K562 (cell line): ENCODE measurements at regions not wholly inside any gene's neighbourhood (a gene's known extent, or its start where the extent isn't known, plus 50 kb on each side); places are given as distances from the start of the nearest gene placed in this dataset.

Experiments
- CBFB ChIP-seq: sonication (generic); formaldehyde crosslinking; IDR thresholded peaks from 2 replicates; pipeline ENCODE4 v1.4.0; 2020; ENCODE audit warnings: mild to moderate bottlenecking, missing genetic modification reagents
- CREBBP ChIP-seq: IDR thresholded peaks from one replicate; pipeline ENCODE4 v1.6.1; 2012; ENCODE audit warnings: low read depth, mild to moderate bottlenecking, control low read depth, inconsistent platforms, low read length
- CTBP1 ChIP-seq: fragments of 450-650 bp; IDR thresholded peaks from 2 replicates; pipeline ENCODE4 v1.6.1; 2016; ENCODE audit warnings: borderline replicate concordance
- EZH2 ChIP-seq: IDR thresholded peaks from 2 replicates; pipeline ENCODE4 v1.6.1; 2012; ENCODE audit warnings: low read depth, mild to moderate bottlenecking, inconsistent platforms, low read length, borderline replicate concordance
- FOXA1 ChIP-seq: fragments of 450-650 bp; IDR thresholded peaks from 2 replicates; pipeline ENCODE4 v1.6.1; 2016; ENCODE audit warnings: mild to moderate bottlenecking, borderline replicate concordance
- NFYB ChIP-seq: IDR thresholded peaks from 2 replicates; pipeline ENCODE4 v1.6.1; 2011; ENCODE audit warnings: mild to moderate bottlenecking, moderate library complexity; ENCODE audit not compliant: insufficient read length; ENCODE audit errors: extremely low read depth
- NR2C2 ChIP-seq, 2 experiments: fragments of 200-800 bp in 1 of 2; sonication (Bioruptor generic) in 1 of 2; sonication (generic) in 1 of 2; formaldehyde crosslinking in 1 of 2; IDR thresholded peaks; 2 replicates each; pipeline versions ENCODE4 v1.6.1 to v1.8.0; 2016 to 2022; ENCODE audit warnings: mild to moderate bottlenecking in 1 of 2, missing compliant biosample characterization in 1 of 2, missing genetic modification characterization in 1 of 2, missing genetic modification reagents in 1 of 2
- PHB2 ChIP-seq: fragments of 450-650 bp; IDR thresholded peaks from 2 replicates; pipeline ENCODE4 v1.6.1; 2017; ENCODE audit warnings: low read depth
- POLR2A ChIP-seq: fragments of 450-650 bp; conservative IDR thresholded peaks from 2 replicates; pipeline ENCODE4 v1.6.1; 2016
- TCF7L2 ChIP-seq: fragments of 150-350 bp; IDR thresholded peaks from 2 replicates; pipeline ENCODE4 v1.6.1; 2016; ENCODE audit warnings: low read depth, mild to moderate bottlenecking, low read length, moderate library complexity

- no peak for TF ChIP-seq CREBBP
- no peak for TF ChIP-seq POLR2A
- no peak for TF ChIP-seq PHB2
- TF ChIP-seq CTBP1 = no peak
- TF ChIP-seq EZH2 = no peak
- no peak for TF ChIP-seq TCF7L2
- no peak for TF ChIP-seq FOXA1
- TF ChIP-seq NFYB = no peak
- TF ChIP-seq NR2C2 (CRISPR knock-in tag; IDR thresholded peaks at IDR 0.05) = no peak
- TF ChIP-seq NR2C2 (tag; IDR thresholded peaks at IDR 0.05) = no peak
- no peak for TF ChIP-seq CBFB (CRISPR knock-in tag)
Measured at GRCh38 chr22:34429314-34429713, 509.0 kb upstream of the LARGE1 start.
